OCI-LY1 (cell line): ENCODE measurements at regions not wholly inside any gene's neighbourhood (a gene's known extent, or its start where the extent isn't known, plus 50 kb on each side); places are given as distances from the start of the nearest gene placed in this dataset.

Source experiments
- H2AFZ ChIP-seq: fragments of 200-600 bp; sonication (generic), shearing (Covaris generic); 2 replicates; pipeline ENCODE4 v1.6.0; 2014; ENCODE audit warnings: antibody characterized with exemption, mild to moderate bottlenecking, low read length
- H3F3A ChIP-seq: fragments of 200-600 bp; sonication (generic), shearing (Covaris generic); 2 replicates; pipeline ENCODE4 v1.6.0; 2014; ENCODE audit warnings: mild to moderate bottlenecking, antibody characterized with exemption, low read length, moderate library complexity; ENCODE audit not compliant: insufficient read depth
- H3K27ac ChIP-seq: fragments of 200-600 bp; sonication (generic); 2 replicates; pipeline ENCODE4 v1.5.1; 2014; ENCODE audit warnings: low read length, mixed run types, mild to moderate bottlenecking, low read depth; ENCODE audit not compliant: poor library complexity, severe bottlenecking
- H3K27me3 ChIP-seq: fragments of 200-600 bp; sonication (generic); 2 replicates; pipeline ENCODE4 v1.6.0; 2014; ENCODE audit warnings: antibody characterized with exemption, mild to moderate bottlenecking, low read length, moderate library complexity; ENCODE audit not compliant: insufficient read depth
- H3K36me3 ChIP-seq: fragments of 200-600 bp; sonication (generic); 2 replicates; pipeline ENCODE4 v1.6.1; 2014; ENCODE audit warnings: mild to moderate bottlenecking, antibody characterized with exemption, low read length, moderate library complexity, mixed read lengths; ENCODE audit not compliant: insufficient read depth
- H3K4me1 ChIP-seq: fragments of 200-600 bp; sonication (generic); 2 replicates; pipeline ENCODE4 v1.5.1; 2014; ENCODE audit warnings: mild to moderate bottlenecking, low read length, moderate library complexity; ENCODE audit not compliant: insufficient read depth, severe bottlenecking
- H3K4me2 ChIP-seq: fragments of 200-600 bp; sonication (generic), shearing (Covaris generic); 2 replicates; pipeline ENCODE4 v1.6.1; 2014; ENCODE audit warnings: low read length
- H3K4me3 ChIP-seq: fragments of 200-600 bp; sonication (generic); 2 replicates; pipeline ENCODE4 v1.5.1; 2014; ENCODE audit warnings: low read length, low read depth, mild to moderate bottlenecking, mixed read lengths; ENCODE audit not compliant: poor library complexity, severe bottlenecking
- H3K79me2 ChIP-seq: fragments of 200-600 bp; shearing (Covaris generic); 2 replicates; pipeline ENCODE4 v1.6.1; 2016; ENCODE audit warnings: mixed run types, low read length, mixed read lengths; ENCODE audit not compliant: insufficient read depth
- H3K9ac ChIP-seq: fragments of 200-600 bp; sonication (generic), shearing (Covaris generic); 2 replicates; pipeline ENCODE4 v1.6.1; 2014; ENCODE audit warnings: mild to moderate bottlenecking, low read length, mixed read lengths
- H3K9me2 ChIP-seq: fragments of 200-600 bp; sonication (generic), shearing (Covaris generic); 2 replicates; pipeline ENCODE4 v1.6.1; 2014; ENCODE audit warnings: low read depth, mild to moderate bottlenecking, low read length, mixed read lengths
- H3K9me3 ChIP-seq: fragments of 200-600 bp; shearing (Covaris generic); 2 replicates; pipeline ENCODE4 v1.6.1; 2014; ENCODE audit warnings: low read length, mixed read lengths
- H4K20me1 ChIP-seq: fragments of 200-600 bp; sonication (generic), shearing (Covaris generic); 2 replicates; pipeline ENCODE4 v1.6.0; 2016; ENCODE audit warnings: mild to moderate bottlenecking, low read length; ENCODE audit not compliant: insufficient read depth
- EZH2 ChIP-seq: fragments of 200-600 bp; sonication (generic), shearing (Covaris generic); IDR thresholded peaks from 2 replicates; pipeline ENCODE4 v1.8.0; 2017; ENCODE audit warnings: borderline replicate concordance, mixed run types, mild to moderate bottlenecking, antibody characterized with exemption, low read length, moderate library complexity, mixed read lengths
- TF ChIP-seq, protein P1 (sequence below): fragments of 200-600 bp; sonication (generic), shearing (Covaris generic); IDR thresholded peaks from 2 replicates; pipeline ENCODE4 v1.5.1; 2017; ENCODE audit warnings: mild to moderate bottlenecking, antibody characterized with exemption, low read length, moderate library complexity, mixed read lengths

- H3K27ac ChIP-seq = no peak overlapping the region
- H3K4me1 ChIP-seq = no peaks in the 10 kb centered on the region
- H2AFZ ChIP-seq = no peak overlapping the region
- H4K20me1 ChIP-seq = no peaks in the 10 kb centered on the region
- H3K79me2 ChIP-seq = no peaks in the 10 kb centered on the region
- no peak overlapping the region for H3K9ac ChIP-seq
- H3K9me3 ChIP-seq = no peaks in the 10 kb centered on the region
- H3K36me3 ChIP-seq = no peaks in the 10 kb centered on the region
- H3F3A ChIP-seq = no peaks in the 10 kb centered on the region
- H3K4me3 ChIP-seq = no peak overlapping the region
- H3K4me2 ChIP-seq = no peak overlapping the region
- TF ChIP-seq, protein P1, sequence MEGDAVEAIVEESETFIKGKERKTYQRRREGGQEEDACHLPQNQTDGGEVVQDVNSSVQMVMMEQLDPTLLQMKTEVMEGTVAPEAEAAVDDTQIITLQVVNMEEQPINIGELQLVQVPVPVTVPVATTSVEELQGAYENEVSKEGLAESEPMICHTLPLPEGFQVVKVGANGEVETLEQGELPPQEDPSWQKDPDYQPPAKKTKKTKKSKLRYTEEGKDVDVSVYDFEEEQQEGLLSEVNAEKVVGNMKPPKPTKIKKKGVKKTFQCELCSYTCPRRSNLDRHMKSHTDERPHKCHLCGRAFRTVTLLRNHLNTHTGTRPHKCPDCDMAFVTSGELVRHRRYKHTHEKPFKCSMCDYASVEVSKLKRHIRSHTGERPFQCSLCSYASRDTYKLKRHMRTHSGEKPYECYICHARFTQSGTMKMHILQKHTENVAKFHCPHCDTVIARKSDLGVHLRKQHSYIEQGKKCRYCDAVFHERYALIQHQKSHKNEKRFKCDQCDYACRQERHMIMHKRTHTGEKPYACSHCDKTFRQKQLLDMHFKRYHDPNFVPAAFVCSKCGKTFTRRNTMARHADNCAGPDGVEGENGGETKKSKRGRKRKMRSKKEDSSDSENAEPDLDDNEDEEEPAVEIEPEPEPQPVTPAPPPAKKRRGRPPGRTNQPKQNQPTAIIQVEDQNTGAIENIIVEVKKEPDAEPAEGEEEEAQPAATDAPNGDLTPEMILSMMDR = no peak
- no peak for TF ChIP-seq EZH2
- no peaks in the 10 kb centered on the region for H3K27me3 ChIP-seq
- H3K9me2 ChIP-seq = no peaks in the 10 kb centered on the region
Observed at GRCh38 chr7:120041798-120042197, 231.2 kb upstream of the KCND2 start.

DNA sequence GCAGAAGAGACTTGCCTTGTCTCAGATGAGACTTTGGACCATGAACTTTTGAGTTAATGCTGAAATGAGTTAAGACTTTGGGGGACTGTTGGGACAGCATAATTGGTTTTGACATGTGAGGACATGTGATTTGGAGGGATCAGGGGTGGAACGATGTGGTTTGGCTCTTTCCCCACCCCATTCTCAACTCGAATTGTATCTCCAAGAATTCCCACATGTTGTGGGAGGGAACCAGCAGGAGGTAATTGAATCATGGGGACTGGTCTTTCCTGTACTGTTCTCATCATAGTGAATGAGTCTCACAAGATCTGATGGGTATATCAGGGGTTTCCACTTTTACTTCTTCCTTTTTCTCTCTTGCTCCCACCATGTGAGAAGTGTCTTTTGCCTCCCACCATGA lies 229.7 kb upstream of the KCND2 start:
- Histone ChIP-seq H3K27ac (no peak overlapping the region), H2AFZ (no peak overlapping the region), H3K9me2 (no peaks in the 10 kb centered on the region), H3K4me2 (no peak overlapping the region), H3K4me3 (no peak overlapping the region), H3K4me1 (no peaks in the 10 kb centered on the region), H3K79me2 (no peaks in the 10 kb centered on the region), H3F3A (no peaks in the 10 kb centered on the region), H3K27me3 (no peaks in the 10 kb centered on the region), H3K9ac (no peak overlapping the region), H3K36me3 (no peaks in the 10 kb centered on the region), H3K9me3 (no peaks in the 10 kb centered on the region), H4K20me1 (no peaks in the 10 kb centered on the region)
- TF ChIP-seq, protein P1 = no peak
- no peak for TF ChIP-seq EZH2

DNA sequence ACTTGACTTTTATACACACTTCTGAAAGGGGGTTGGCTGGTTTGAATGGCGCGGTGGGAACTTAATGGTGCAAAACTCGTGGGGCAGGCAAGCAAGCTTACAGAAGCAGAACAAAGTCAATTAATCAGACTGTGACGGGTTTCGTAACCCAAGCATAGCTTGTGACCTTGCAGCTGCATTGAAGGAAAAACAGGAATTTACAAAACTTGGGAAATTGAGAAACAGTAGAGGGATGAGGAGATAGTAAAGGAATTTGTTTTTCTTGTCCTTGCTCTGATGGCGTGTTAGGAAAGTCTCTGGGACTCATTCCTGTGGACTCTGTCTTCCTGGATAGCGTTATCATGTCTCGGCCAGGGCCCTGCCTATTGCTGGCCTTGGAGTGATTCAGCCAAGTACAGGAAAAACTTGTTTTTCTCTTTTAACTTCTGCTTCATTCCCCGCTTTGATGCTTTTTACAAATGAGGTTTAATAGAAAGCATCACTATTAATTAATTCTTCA lies 220.0 kb upstream of the KCND2 start:
- no peaks in the 10 kb centered on the region; the same call in 1 of the 2 replicates for H3K9me2 ChIP-seq
- TF ChIP-seq, protein P1 = no peak
- TF ChIP-seq EZH2 = no peak
- no peaks in the 10 kb centered on the region for H3K36me3 ChIP-seq
- H2AFZ ChIP-seq = no peak overlapping the region
- H3K4me2 ChIP-seq = no peak overlapping the region
- no peak overlapping the region for H3K27ac ChIP-seq
- H3K79me2 ChIP-seq = no peaks in the 10 kb centered on the region
- H3K9ac ChIP-seq = no peak overlapping the region
- H3K4me3 ChIP-seq = no peak overlapping the region
- H3K4me1 ChIP-seq = no peaks in the 10 kb centered on the region
- no peaks in the 10 kb centered on the region for H3F3A ChIP-seq
- no peaks in the 10 kb centered on the region for H3K9me3 ChIP-seq
- no peaks in the 10 kb centered on the region for H4K20me1 ChIP-seq
- no peaks in the 10 kb centered on the region for H3K27me3 ChIP-seq
